Stimulated activated naive B cell treated with anti-CD40 and anti-IgM and Interleukin-4, amounts not matched to agents 10 μg/mL and 1 μg/mL and 100 μg/mL, for 72 hours (primary cell): ENCODE measurements at regions not wholly inside any gene's neighbourhood (a gene's known extent, or its start where the extent isn't known, plus 50 kb on each side); places are given as distances from the start of the nearest gene placed in this dataset.

Source experiments
- ATAC-seq, 2 donors: fragments of 150-1000 bp; cut with Tn5 transposase; replicated peaks; 2 replicates each; pipeline ENCODE4 v1.10.0; 2021; ENCODE audit warnings: moderate library complexity in 1 of 2
- DNase-seq: peaks from one replicate; pipeline ENCODE4 v3.0.0; 2021
- H3K27ac Mint-ChIP-seq: one replicate; pipeline ENCODE4 v1.8.0; 2022; ENCODE audit warnings: mild to moderate bottlenecking, mixed read lengths
- H3K27me3 Mint-ChIP-seq, 2 donors: one replicate each; pipeline ENCODE4 v1.8.0; 2022; ENCODE audit warnings: mixed read lengths in 2 of 2
- H3K36me3 Mint-ChIP-seq, 2 donors: one replicate each; pipeline ENCODE4 v1.8.0; 2022; ENCODE audit warnings: mixed read lengths in 2 of 2, mild to moderate bottlenecking in 1 of 2
- H3K4me1 Mint-ChIP-seq, 2 donors: one replicate each; pipeline ENCODE4 v1.8.0; 2022; ENCODE audit warnings: mixed read lengths in 2 of 2, mild to moderate bottlenecking in 1 of 2
- H3K4me3 Mint-ChIP-seq, 2 donors: one replicate each; pipeline ENCODE4 v1.8.0; 2022; ENCODE audit warnings: mild to moderate bottlenecking in 2 of 2, mixed read lengths in 2 of 2, moderate library complexity in 1 of 2
- H3K9me3 Mint-ChIP-seq, 2 donors: one replicate each; pipeline ENCODE4 v1.8.0; 2022; ENCODE audit warnings: mixed read lengths in 2 of 2, mild to moderate bottlenecking in 1 of 2

GRCh38 chr6:8361259-8361658 is 74.1 kb downstream of the SLC35B3 start:
- peaks cover 0 to 2% of the 10 kb centered on the region in 2 donors for H3K9me3 Mint-ChIP-seq
- DNase-seq (no peak), ATAC-seq (no peak)
- H3K27me3 Mint-ChIP-seq = no peaks in the 10 kb centered on the region
- H3K4me1 Mint-ChIP-seq = no peaks in the 10 kb centered on the region
- H3K27ac Mint-ChIP-seq = no peak overlapping the region
- no peaks in the 10 kb centered on the region for H3K36me3 Mint-ChIP-seq
- no peak overlapping the region for H3K4me3 Mint-ChIP-seq

GRCh38 chr6:8352966-8353340 is 82.4 kb downstream of the SLC35B3 start:
- DNase-seq (no peak), ATAC-seq (no peak)
- Mint-ChIP-seq H3K9me3 (peaks cover 0 to 3% of the 10 kb centered on the region in 2 donors), H3K27ac (no peak overlapping the region), H3K4me3 (no peak overlapping the region), H3K4me1 (no peaks in the 10 kb centered on the region), H3K36me3 (no peaks in the 10 kb centered on the region), H3K27me3 (peaks cover 3 to 11% of the 10 kb centered on the region in 2 donors)

- H3K27me3 Mint-ChIP-seq = peaks cover 3 to 11% of the 10 kb centered on the region in 2 donors
- H3K4me3 Mint-ChIP-seq = no peak overlapping the region
- DNase-seq (no peak), ATAC-seq (no peak)
- no peaks in the 10 kb centered on the region for H3K4me1 Mint-ChIP-seq
- H3K9me3 Mint-ChIP-seq = peaks cover 0 to 3% of the 10 kb centered on the region in 2 donors
- H3K36me3 Mint-ChIP-seq = no peaks in the 10 kb centered on the region
- H3K27ac Mint-ChIP-seq = no peak overlapping the region
These were observed 82.9 kb downstream of the SLC35B3 start for GRCh38 chr6:8352335-8352965.

GRCh38 chr6:8343600-8343999 is 91.7 kb downstream of the SLC35B3 start:
- H3K36me3 Mint-ChIP-seq = no peaks in the 10 kb centered on the region
- DNase-seq (no peak), ATAC-seq (no peak)
- no peak overlapping the region for H3K27ac Mint-ChIP-seq
- no peak overlapping the region for H3K4me3 Mint-ChIP-seq
- no peaks in the 10 kb centered on the region for H3K4me1 Mint-ChIP-seq
- H3K27me3 Mint-ChIP-seq = peaks cover 5 to 10% of the 10 kb centered on the region in 2 donors
- H3K9me3 Mint-ChIP-seq = peaks cover 0 to 10% of the 10 kb centered on the region in 2 donors

GRCh38 chr6:8342241-8342819 is 93.0 kb downstream of the SLC35B3 start:
- no peaks in the 10 kb centered on the region for H3K4me1 Mint-ChIP-seq
- no peak overlapping the region for H3K4me3 Mint-ChIP-seq
- peaks cover 5 to 10% of the 10 kb centered on the region in 2 donors for H3K27me3 Mint-ChIP-seq
- DNase-seq (no peak), ATAC-seq (no peak)
- no peaks in the 10 kb centered on the region for H3K36me3 Mint-ChIP-seq
- H3K9me3 Mint-ChIP-seq = peaks cover 0 to 10% of the 10 kb centered on the region in 2 donors
- no peak overlapping the region for H3K27ac Mint-ChIP-seq

- Mint-ChIP-seq H3K4me3 (no peak overlapping the region), H3K36me3 (no peaks in the 10 kb centered on the region), H3K27ac (no peak overlapping the region), H3K9me3 (no peaks in the 10 kb centered on the region), H3K4me1 (no peaks in the 10 kb centered on the region), H3K27me3 (peaks cover under 1% of the 10 kb centered on the region in 2 donors)
- ATAC-seq (no peak), DNase-seq (no peak)
These were observed 98.2 kb downstream of the SLC35B3 start for GRCh38 chr6:8337147-8337546.

- Mint-ChIP-seq H3K27me3 (no peaks in the 10 kb centered on the region), H3K9me3 (no peaks in the 10 kb centered on the region), H3K4me3 (no peak overlapping the region), H3K27ac (no peak overlapping the region), H3K4me1 (no peaks in the 10 kb centered on the region), H3K36me3 (no peaks in the 10 kb centered on the region)
- DNase-seq (no peak), ATAC-seq (no peak)
These were observed 98.8 kb downstream of the SLC35B3 start for GRCh38 chr6:8336406-8337057.

- no peak for ATAC-seq
- no peak for DNase-seq
- Mint-ChIP-seq H3K9me3 (no peaks in the 10 kb centered on the region), H3K4me3 (no peak overlapping the region), H3K27ac (no peak overlapping the region), H3K36me3 (no peaks in the 10 kb centered on the region), H3K27me3 (no peaks in the 10 kb centered on the region), H3K4me1 (no peaks in the 10 kb centered on the region)
These were observed 99.4 kb downstream of the SLC35B3 start for GRCh38 chr6:8335896-8336295.

GRCh38 chr6:8335381-8335780 is 100.0 kb downstream of the SLC35B3 start:
- H3K27me3 Mint-ChIP-seq = no peaks in the 10 kb centered on the region
- H3K4me1 Mint-ChIP-seq = no peaks in the 10 kb centered on the region
- no peak overlapping the region for H3K27ac Mint-ChIP-seq
- DNase-seq (no peak), ATAC-seq (no peak)
- H3K4me3 Mint-ChIP-seq = no peak overlapping the region
- no peaks in the 10 kb centered on the region for H3K36me3 Mint-ChIP-seq
- no peaks in the 10 kb centered on the region for H3K9me3 Mint-ChIP-seq

GRCh38 chr6:8334113-8334512 is 101.2 kb downstream of the SLC35B3 start:
- no peak overlapping the region for H3K27ac Mint-ChIP-seq
- no peaks in the 10 kb centered on the region for H3K9me3 Mint-ChIP-seq

GRCh38 chr6:8329562-8329961 is 105.8 kb downstream of the SLC35B3 start:
- Mint-ChIP-seq H3K36me3 (no peaks in the 10 kb centered on the region), H3K9me3 (no peaks in the 10 kb centered on the region), H3K4me1 (no peaks in the 10 kb centered on the region), H3K27me3 (peaks cover 0 to 6% of the 10 kb centered on the region in 2 donors), H3K27ac (no peak overlapping the region), H3K4me3 (no peak overlapping the region)
- ATAC-seq = no peak
- no peak for DNase-seq

More at GRCh38 chr6:8334113-8334512, 101.2 kb downstream of the SLC35B3 start:
- DNase-seq = no peak
- Mint-ChIP-seq H3K27me3 (no peaks in the 10 kb centered on the region), H3K36me3 (no peaks in the 10 kb centered on the region), H3K4me3 (no peak overlapping the region), H3K4me1 (no peaks in the 10 kb centered on the region)
- ATAC-seq = no peak

- Mint-ChIP-seq H3K36me3 (no peaks in the 10 kb centered on the region), H3K4me3 (no peak overlapping the region), H3K4me1 (no peaks in the 10 kb centered on the region), H3K27ac (no peak overlapping the region), H3K9me3 (peaks cover 0 to 2% of the 10 kb centered on the region in 2 donors), H3K27me3 (peaks cover 0 to 6% of the 10 kb centered on the region in 2 donors)
- ATAC-seq (no peak), DNase-seq (no peak)
These were observed 109.6 kb downstream of the SLC35B3 start for GRCh38 chr6:8325743-8326142.

GRCh38 chr6:8322659-8323058 is 112.7 kb downstream of the SLC35B3 start:
- Mint-ChIP-seq H3K9me3 (peaks cover 0 to 5% of the 10 kb centered on the region in 2 donors), H3K4me3 (no peak overlapping the region), H3K4me1 (no peaks in the 10 kb centered on the region), H3K27ac (no peak overlapping the region), H3K27me3 (peaks cover 0 to under 1% of the 10 kb centered on the region in 2 donors), H3K36me3 (no peaks in the 10 kb centered on the region)
- DNase-seq (no peak), ATAC-seq (no peak)

GRCh38 chr6:8321671-8322404 is 113.5 kb downstream of the SLC35B3 start:
- Mint-ChIP-seq H3K36me3 (no peaks in the 10 kb centered on the region), H3K27me3 (no peaks in the 10 kb centered on the region), H3K27ac (no peak overlapping the region), H3K4me3 (no peak overlapping the region), H3K4me1 (no peaks in the 10 kb centered on the region), H3K9me3 (peaks cover 0 to 5% of the 10 kb centered on the region in 2 donors)
- DNase-seq (no peak), ATAC-seq (no peak)
